CD14-positive monocyte (primary cell): ENCODE measurements at regions not wholly inside any gene's neighbourhood (a gene's known extent, or its start where the extent isn't known, plus 50 kb on each side); places are given as distances from the start of the nearest gene placed in this dataset.

Experiments used
- DNase-seq, 3 donors: peaks; one replicate each; pipeline ENCODE4 v3.0.0-alpha.2; 2011 to 2022
- H2AFZ ChIP-seq: 2 replicates; pipeline ENCODE4 v1.6.0; 2012; ENCODE audit warnings: mild to moderate bottlenecking, low read depth, low read length, inconsistent platforms; ENCODE audit not compliant: insufficient read depth, poor library complexity, severe bottlenecking
- H3K27ac ChIP-seq, 2 donors: 1 replicate in 1 of 2; 2 replicates in 1 of 2; pipeline ENCODE4 v1.5.1; 2012 to 2013; ENCODE audit warnings: low read length in 2 of 2, control low read depth in 1 of 2, inconsistent platforms in 1 of 2, low read depth in 1 of 2, mild to moderate bottlenecking in 1 of 2
- H3K27me3 ChIP-seq, 2 donors: one replicate each; pipeline versions ENCODE4 v1.6.0 to v1.6.1; 2011 to 2013; ENCODE audit warnings: low read length in 2 of 2; ENCODE audit not compliant: control insufficient read depth in 2 of 2, insufficient read depth in 2 of 2
- H3K36me3 ChIP-seq, 2 donors: replicated peaks in 1 of 2; 1 replicate in 1 of 2; 2 replicates in 1 of 2; pipeline versions ENCODE4 v1.5.1 to v1.6.1; 2012 to 2013; ENCODE audit warnings: low read length in 2 of 2, control low read depth in 1 of 2, inconsistent platforms in 1 of 2, mild to moderate bottlenecking in 1 of 2; ENCODE audit not compliant: insufficient read depth in 2 of 2, control insufficient read depth in 1 of 2
- H3K4me1 ChIP-seq, 2 donors: 1 replicate in 1 of 2; 2 replicates in 1 of 2; pipeline versions ENCODE4 v1.5.1 to v1.6.1; 2012 to 2013; ENCODE audit warnings: low read length in 2 of 2, control low read depth in 1 of 2, inconsistent platforms in 1 of 2, mild to moderate bottlenecking in 1 of 2, moderate library complexity in 1 of 2; ENCODE audit not compliant: insufficient read depth in 2 of 2, control insufficient read depth in 1 of 2
- H3K4me2 ChIP-seq: replicated peaks from 2 replicates; pipeline ENCODE3; 2012; ENCODE audit warnings: low read length, moderate library complexity, mild to moderate bottlenecking; ENCODE audit not compliant: poor library complexity, severe bottlenecking; ENCODE audit errors: extremely low read depth
- H3K4me3 ChIP-seq, 3 experiments: fragments of 200-600 bp in 1 of 3; sonication (generic) in 1 of 3; replicated peaks in 1 of 3; 1 replicate in 2 of 3; 2 replicates in 1 of 3; pipeline ENCODE4 v1.5.1; 2011 to 2013; ENCODE audit warnings: low read length in 3 of 3, mild to moderate bottlenecking in 3 of 3, control low read depth in 2 of 3, low read depth in 2 of 3, inconsistent platforms in 1 of 3, moderate library complexity in 1 of 3
- H3K79me2 ChIP-seq: 2 replicates; pipeline ENCODE4 v1.6.0; 2012; ENCODE audit warnings: mild to moderate bottlenecking, control low read depth, inconsistent platforms, low read length, moderate library complexity; ENCODE audit not compliant: insufficient read depth
- H3K9ac ChIP-seq: 2 replicates; pipeline ENCODE4 v1.6.0; 2017; ENCODE audit warnings: low read length, mild to moderate bottlenecking; ENCODE audit not compliant: insufficient read depth, poor library complexity, severe bottlenecking
- H3K9me3 ChIP-seq, 2 donors: replicated peaks in 1 of 2; 1 replicate in 1 of 2; 2 replicates in 1 of 2; pipeline versions ENCODE4 v1.5.1 to v1.6.1; 2012 to 2013; ENCODE audit warnings: low read length in 2 of 2, control low read depth in 1 of 2; ENCODE audit not compliant: control insufficient read depth in 1 of 2, insufficient read depth in 1 of 2
- H4K20me1 ChIP-seq: 2 replicates; pipeline ENCODE4 v1.6.0; 2012; ENCODE audit warnings: mild to moderate bottlenecking, low read length, control low read depth, moderate library complexity; ENCODE audit not compliant: insufficient read depth
- H3K27ac Mint-ChIP-seq, 7 donors: one replicate each; pipeline ENCODE4 v1.8.0; 2020; ENCODE audit warnings: mild to moderate bottlenecking in 7 of 7, mixed read lengths in 7 of 7, moderate library complexity in 6 of 7, inconsistent platforms in 2 of 7
- H3K27me3 Mint-ChIP-seq, 3 donors: one replicate each; pipeline ENCODE4 v1.8.0; 2021 to 2022; ENCODE audit warnings: low read depth in 3 of 3, mild to moderate bottlenecking in 3 of 3, mixed read lengths in 3 of 3, moderate library complexity in 3 of 3, inconsistent platforms in 1 of 3
- H3K36me3 Mint-ChIP-seq, 2 donors: one replicate each; pipeline ENCODE4 v1.8.0; 2020; ENCODE audit warnings: mixed read lengths in 2 of 2, inconsistent platforms in 1 of 2, mild to moderate bottlenecking in 1 of 2
- H3K4me1 Mint-ChIP-seq: one replicate; pipeline ENCODE4 v1.8.0; 2020; ENCODE audit warnings: mild to moderate bottlenecking, mixed read lengths
- H3K4me3 Mint-ChIP-seq, 2 donors: one replicate each; pipeline ENCODE4 v1.8.0; 2020; ENCODE audit warnings: mild to moderate bottlenecking in 2 of 2, mixed read lengths in 2 of 2, moderate library complexity in 1 of 2
- H3K9me3 Mint-ChIP-seq, 7 donors: one replicate each; pipeline ENCODE4 v1.8.0; 2020 to 2022; ENCODE audit warnings: mixed read lengths in 7 of 7, mild to moderate bottlenecking in 6 of 7, moderate library complexity in 6 of 7, inconsistent platforms in 2 of 7
- WGBS: methylation state at CpG from one replicate; pipeline ENCODE4 v1.1.5; 2013; ENCODE audit warnings: missing lambda C conversion rate; ENCODE audit not compliant: insufficient coverage; 5-methylcytosine and 5-hydroxymethylcytosine counted together
- intact Hi-C, 2 donors: fragments of 100-400 bp; cut with micrococcal nuclease; formaldehyde crosslinking; loops; one replicate each; pipeline versions ENCODE4 v1.15.0 to v1.15.1; 2023
- TF ChIP-seq, protein P1 (sequence below): fragments of 200-600 bp; IDR thresholded peaks from one replicate; pipeline ENCODE4 v1.8.0; 2022; ENCODE audit warnings: antibody characterized with exemption, mild to moderate bottlenecking

DNA sequence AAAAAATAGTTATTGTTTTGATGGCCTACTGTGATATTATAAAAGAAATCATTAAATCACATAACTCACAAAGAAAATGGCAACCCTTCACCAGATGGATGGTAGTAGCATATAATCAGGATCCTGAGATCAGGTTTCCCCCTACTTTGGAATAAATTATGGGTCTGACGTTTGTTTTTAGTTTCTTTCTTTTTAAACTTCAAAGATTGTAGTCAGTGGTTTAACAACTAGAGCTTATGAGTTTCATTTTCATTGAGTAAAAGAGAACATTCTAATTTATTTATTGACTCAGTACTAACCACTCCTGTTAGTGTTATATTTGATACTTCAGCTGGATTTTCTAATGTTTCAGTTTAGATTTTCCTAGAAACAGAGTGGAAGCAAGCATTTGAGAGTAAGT, 218.0 kb upstream of the PCSK5 start:
- H3K27ac Mint-ChIP-seq: no peak overlapping the region
- no peak overlapping the region for H3K4me3 Mint-ChIP-seq
- intact Hi-C loops: no loop called here
- H3K36me3 Mint-ChIP-seq: no peaks in the 10 kb centered on the region
- Histone ChIP-seq H3K9ac (no peak overlapping the region), H3K4me1 (no peaks in the 10 kb centered on the region), H3K27ac (no peak overlapping the region), H3K9me3 (no peaks in the 10 kb centered on the region), H3K4me3 (no peak overlapping the region), H3K79me2 (no peaks in the 10 kb centered on the region), H3K36me3 (no peaks in the 10 kb centered on the region), H4K20me1 (no peaks in the 10 kb centered on the region), H3K4me2 (no peak overlapping the region), H3K27me3 (no peaks in the 10 kb centered on the region), H2AFZ (no peak overlapping the region)
- H3K9me3 Mint-ChIP-seq: peaks cover 0 to 13% (median 3%) of the 10 kb centered on the region in 7 donors
- no peak for DNase-seq
- TF ChIP-seq, protein P1, sequence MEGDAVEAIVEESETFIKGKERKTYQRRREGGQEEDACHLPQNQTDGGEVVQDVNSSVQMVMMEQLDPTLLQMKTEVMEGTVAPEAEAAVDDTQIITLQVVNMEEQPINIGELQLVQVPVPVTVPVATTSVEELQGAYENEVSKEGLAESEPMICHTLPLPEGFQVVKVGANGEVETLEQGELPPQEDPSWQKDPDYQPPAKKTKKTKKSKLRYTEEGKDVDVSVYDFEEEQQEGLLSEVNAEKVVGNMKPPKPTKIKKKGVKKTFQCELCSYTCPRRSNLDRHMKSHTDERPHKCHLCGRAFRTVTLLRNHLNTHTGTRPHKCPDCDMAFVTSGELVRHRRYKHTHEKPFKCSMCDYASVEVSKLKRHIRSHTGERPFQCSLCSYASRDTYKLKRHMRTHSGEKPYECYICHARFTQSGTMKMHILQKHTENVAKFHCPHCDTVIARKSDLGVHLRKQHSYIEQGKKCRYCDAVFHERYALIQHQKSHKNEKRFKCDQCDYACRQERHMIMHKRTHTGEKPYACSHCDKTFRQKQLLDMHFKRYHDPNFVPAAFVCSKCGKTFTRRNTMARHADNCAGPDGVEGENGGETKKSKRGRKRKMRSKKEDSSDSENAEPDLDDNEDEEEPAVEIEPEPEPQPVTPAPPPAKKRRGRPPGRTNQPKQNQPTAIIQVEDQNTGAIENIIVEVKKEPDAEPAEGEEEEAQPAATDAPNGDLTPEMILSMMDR: no peak
- WGBS: no CpG with 5 or more reads among the region's 1 CpG
- peaks cover 0 to 2% (median 0%) of the 10 kb centered on the region in 3 donors for H3K27me3 Mint-ChIP-seq
- no peaks in the 10 kb centered on the region for H3K4me1 Mint-ChIP-seq

DNA sequence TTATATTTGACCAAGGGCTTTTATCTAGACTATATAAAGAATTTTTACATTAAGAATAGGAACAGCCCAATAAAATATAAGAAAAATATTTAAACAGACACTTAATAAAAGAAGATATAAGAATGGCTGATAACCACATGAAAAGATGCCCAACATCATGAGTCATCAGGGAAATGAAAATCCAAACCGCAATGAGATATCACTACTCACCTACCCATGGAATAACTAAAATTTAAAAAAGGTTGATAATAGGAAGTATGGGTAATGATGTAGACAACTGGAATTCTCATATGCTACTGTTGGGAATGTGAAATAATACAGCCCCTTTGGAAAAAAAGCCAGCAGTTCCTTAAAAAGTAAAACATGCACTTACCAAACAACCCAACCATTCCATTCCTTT, 206.9 kb upstream of the PCSK5 start:
- Mint-ChIP-seq H3K9me3 (peaks cover 0 to 9% (median 2%) of the 10 kb centered on the region in 7 donors), H3K4me3 (no peak overlapping the region), H3K27me3 (peaks cover 0 to 4% (median 2%) of the 10 kb centered on the region in 3 donors), H3K27ac (no peak overlapping the region), H3K4me1 (no peaks in the 10 kb centered on the region), H3K36me3 (no peaks in the 10 kb centered on the region)
- intact Hi-C loops: no loop called here
- no peak overlapping the region for H3K4me2 ChIP-seq
- H3K27ac ChIP-seq: no peak overlapping the region
- no CpG with 5 or more reads among the region's 1 CpG for WGBS
- TF ChIP-seq, protein P1: no peak
- no peaks in the 10 kb centered on the region for H3K79me2 ChIP-seq
- H2AFZ ChIP-seq: no peak overlapping the region
- no peaks in the 10 kb centered on the region for H4K20me1 ChIP-seq
- H3K4me3 ChIP-seq: no peak overlapping the region
- DNase-seq: no peak
- no peaks in the 10 kb centered on the region for H3K9me3 ChIP-seq
- no peaks in the 10 kb centered on the region for H3K36me3 ChIP-seq
- no peaks in the 10 kb centered on the region for H3K4me1 ChIP-seq
- no peaks in the 10 kb centered on the region for H3K27me3 ChIP-seq
- no peak overlapping the region for H3K9ac ChIP-seq
